NCI-H526 (cell line): ENCODE measurements at regions not wholly inside any gene's neighbourhood (a gene's known extent, or its start where the extent isn't known, plus 50 kb on each side); places are given as distances from the start of the nearest gene placed in this dataset.
"Not testable (repeated sequence)": the region's sequence is repeated elsewhere in the genome, so short reads cannot be mapped to it uniquely, and the experiment has no call there.

ENCODE experiments used
- DNase-seq, 2 experiments: peaks; one replicate each; lab custom pipeline; 2025; lab: John Stamatoyannopoulos, UW

DNA sequence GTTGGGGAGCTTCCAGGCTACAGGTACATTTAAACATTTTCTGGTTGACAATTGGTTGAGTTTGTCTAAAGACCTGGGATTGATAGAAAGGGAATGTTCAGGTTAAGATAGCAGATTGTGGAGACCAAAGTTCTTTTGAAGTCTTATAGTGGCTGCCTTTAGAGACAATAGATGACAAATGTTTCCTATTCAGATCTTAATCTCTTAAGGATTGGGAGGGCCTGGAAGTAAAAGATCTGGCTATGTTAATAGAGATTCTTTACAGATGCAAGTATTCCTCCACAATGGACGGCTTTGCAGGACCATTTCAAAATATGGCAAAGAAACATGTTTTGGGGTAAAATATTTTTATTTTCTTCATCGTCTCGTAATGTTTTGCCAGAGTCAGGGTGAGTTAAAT, 128.7 kb upstream of the TSC22D1 start:
- DNase-seq = not testable (repeated sequence)

DNA sequence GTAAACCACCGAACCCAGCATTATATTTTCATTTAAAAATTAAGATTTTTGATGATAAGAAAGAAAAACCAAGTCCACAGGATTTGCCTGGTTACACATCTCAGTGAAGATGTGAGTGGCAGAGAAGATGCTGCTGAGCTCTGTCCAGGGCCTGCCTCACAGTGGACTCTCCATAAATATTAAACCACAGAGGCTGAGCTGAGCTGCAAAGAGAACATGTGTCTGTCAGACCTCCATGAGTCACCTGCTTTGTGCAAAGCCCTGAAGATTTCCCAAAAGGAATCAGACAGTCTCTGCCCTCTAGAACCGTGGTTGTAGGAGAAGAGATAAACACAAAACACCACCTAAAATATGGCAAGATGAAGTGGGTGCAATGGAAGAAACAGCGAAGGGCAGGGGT, 127.2 kb upstream of the TSC22D1 start:
- DNase-seq = no peak

- DNase-seq = no peak
Observed at GRCh38 chr13:44698066-44698465, 121.9 kb upstream of the TSC22D1 start.

GRCh38 chr13:44697058-44697457, 120.9 kb upstream of the TSC22D1 start:
- no peak for DNase-seq

GRCh38 chr13:44695520-44695919, 119.4 kb upstream of the TSC22D1 start:
- DNase-seq = no peak

- DNase-seq = no peak
Observed at GRCh38 chr13:44694842-44695241, 118.7 kb upstream of the TSC22D1 start.

DNA sequence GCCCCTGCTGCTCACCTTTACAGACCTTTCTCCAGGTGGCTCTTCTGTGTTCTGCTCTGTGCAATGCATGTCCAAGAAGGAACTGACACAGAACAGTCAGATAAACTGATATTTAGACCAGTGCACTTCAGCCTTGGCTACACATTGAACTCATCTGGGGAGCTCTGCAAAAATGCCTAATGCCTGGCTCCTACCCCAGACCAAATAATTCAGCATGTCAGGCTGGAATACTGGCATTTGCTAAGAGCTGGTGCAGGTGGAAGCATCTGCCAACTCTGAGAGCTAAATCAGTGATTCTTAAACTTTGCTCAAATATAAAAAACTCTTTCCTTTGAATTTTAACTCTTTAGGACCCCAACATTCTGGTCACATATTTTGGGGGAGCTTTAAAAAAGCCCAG, 118.2 kb upstream of the TSC22D1 start:
- no peak for DNase-seq

DNA sequence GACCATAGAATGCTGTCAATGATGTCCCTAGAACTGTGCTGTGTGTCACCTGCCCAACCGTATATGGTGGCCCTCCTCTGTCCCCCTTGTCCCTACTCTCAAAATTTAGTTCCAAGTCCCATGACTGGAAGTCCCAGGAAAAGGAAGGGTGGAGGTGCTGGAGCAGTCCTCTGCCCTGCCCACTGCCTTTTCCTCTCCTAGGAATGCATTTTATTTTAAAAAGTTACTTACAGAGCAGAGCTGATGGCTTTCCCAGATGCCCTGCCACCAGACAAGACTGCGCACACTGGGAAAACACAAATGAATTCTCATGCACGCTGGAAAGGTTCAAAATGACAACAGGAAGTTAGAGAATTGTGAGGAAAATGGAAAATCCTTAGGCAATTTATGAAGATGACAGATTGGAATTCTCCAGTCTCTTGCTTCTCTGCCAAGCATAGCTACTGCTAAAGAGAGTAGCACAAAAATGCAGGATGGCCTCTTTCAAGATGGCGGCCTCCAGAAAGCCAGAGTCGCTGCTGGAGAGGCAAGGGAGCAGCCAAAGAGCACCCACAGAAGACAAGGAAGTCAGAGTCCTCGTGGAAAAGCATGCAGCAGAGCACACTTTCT, 117.1 kb upstream of the TSC22D1 start:
- no peak for DNase-seq

- DNase-seq = peak; percentile 94 to 98
Observed at GRCh38 chr13:44692173-44692713, 116.1 kb upstream of the TSC22D1 start.

- DNase-seq = no peak
Observed at GRCh38 chr13:44690376-44690775, 114.2 kb upstream of the TSC22D1 start.

DNA sequence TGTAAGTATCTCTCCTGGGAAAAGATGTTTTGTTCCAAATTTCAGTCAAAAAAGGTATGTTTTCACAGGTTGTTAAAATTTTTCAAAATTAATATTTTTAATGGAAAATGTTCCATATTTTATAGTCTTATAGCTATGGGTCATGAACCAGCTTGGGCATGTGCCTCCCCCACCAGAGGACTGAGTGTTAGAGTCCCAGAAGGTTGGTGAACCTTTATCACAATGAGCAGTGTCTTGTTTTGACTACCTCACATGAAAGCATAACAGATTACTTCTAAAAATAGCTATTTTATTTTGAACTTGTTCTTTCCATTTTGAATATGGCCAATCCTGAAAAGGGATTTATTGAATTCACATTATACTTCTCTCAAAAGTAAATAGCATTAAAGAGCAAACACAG, 112.5 kb upstream of the TSC22D1 start:
- DNase-seq = no peak

DNA sequence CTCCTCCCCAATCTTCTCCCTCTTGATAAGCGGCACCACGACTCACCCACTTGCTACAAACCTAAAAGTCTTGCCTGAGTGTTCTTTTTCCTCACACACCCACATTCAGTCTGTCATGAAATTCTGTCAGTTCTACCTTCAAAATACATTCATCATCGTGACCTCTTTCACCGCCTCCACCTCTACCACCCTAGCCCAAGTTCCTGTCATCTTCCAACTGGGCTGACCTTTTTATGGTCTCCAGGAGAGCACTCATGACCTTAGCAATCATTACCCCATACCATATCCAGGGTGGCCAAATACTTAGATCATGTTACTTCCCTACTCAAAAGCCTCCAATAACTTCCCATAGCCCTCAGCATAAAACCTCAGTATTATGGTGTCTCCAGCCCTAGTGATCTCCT, 110.4 kb upstream of the TSC22D1 start:
- no peak for DNase-seq

DNA sequence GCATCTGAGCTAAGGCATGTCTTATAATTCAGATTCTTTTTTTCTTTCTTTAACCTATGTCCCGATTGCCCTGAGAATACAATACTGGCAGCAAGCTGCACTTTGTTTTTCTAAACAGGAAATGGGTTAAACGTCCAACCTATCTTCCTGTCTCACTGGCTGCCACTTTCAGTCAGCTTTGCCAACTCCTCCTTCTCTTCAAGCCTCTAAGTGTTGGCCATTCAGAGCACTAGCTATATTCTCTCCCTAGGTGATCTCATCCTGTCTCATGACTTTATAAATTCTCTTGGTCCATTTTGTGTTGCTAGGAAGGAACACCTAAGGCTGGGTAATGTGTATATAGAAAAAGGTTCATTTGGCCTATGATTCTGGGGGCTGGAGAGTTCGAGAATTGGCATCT, 109.5 kb upstream of the TSC22D1 start:
- no peak for DNase-seq

GRCh38 chr13:44682416-44682815, 106.3 kb upstream of the TSC22D1 start:
- not testable (repeated sequence) for DNase-seq

DNA sequence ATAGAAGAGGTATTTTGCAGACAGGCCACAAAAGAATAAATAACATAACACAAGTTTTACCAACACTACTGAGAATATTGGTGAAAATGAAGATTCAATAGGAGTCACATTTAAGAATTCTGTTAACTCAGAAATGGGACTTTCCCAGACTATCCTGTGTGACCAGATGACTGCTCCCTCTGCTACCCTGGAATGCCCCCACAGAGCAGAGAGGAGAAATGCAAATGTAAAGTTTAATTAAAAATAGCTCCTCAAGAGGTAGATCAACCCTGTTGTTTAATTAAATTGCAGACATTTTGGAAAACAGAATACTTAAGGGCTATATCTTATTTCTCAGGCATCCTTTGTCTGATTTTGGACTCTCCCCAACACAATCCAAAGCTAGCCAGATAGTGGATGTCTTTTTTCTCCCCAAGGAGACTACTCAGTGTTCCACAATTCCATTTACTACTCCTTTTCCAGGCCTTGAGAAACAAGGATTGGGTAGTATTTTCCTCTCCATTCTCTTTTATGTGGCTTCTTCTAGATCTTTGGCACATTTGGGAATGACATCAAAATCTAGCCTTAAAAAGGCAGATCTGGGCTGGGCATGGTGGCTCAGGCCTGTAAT, 104.7 kb upstream of the TSC22D1 start:
- no peak for DNase-seq

DNA sequence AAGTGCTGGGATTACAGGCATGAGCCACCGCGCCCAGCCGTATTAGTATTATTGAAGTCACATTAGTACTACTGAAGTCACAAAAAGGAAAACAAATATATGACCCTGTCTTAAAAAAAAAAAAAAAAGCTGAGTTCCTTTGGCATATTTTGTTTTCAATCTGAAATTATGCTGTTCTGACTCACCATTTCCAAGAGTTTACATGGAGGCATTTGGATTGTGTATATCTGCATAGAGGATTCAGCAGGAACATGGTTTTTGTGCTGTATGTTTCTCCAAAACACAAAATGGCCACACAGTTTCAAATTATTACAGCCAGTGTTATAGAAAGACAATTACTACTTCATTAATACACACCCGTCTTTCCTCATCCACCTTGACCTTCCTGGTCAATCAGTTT, 103.5 kb upstream of the TSC22D1 start:
- no peak for DNase-seq

DNA sequence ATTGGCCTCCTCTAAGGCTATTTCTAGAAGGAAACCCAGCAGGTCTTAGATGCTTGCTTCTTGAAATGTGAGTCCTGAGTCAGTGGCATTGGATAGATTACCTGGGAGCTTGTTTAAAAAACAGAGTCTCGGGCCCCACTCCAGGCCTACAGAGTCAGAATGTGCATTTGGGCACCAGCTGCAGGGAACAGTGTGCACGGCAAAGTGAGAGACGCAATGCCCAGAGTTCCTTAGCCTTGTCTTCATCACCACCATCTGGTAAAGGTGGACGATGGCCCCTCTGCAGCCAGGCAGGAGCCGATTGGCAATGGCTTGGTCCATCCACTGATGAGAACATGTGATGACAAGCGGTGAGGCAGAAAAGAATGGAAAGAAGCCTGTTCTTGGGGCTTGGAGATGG, 102.1 kb upstream of the TSC22D1 start:
- no peak for DNase-seq

GRCh38 chr13:44676534-44676933, 100.4 kb upstream of the TSC22D1 start:
- DNase-seq = no peak

DNA sequence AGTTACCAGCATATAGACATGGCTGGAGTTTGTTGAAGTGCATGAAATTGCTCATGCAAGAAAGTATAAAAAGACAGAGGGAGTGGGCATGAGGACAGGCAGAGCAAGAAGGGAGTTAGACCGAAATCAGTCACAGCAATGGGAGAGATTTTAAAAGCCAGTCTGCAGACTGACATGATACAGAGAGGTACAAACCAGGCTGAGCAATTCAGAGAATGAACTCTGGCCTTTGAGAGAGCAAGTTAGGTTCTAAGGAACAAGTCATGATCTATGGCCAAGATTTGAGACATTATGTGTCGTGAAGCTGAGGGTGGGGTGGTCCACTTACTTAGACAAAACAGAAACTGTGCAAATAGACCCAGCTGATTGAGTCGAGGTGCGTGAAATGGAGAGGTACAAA, 93.4 kb upstream of the TSC22D1 start:
- DNase-seq = no peak

- DNase-seq = no peak
Observed at GRCh38 chr13:44668688-44669087, 92.6 kb upstream of the TSC22D1 start.

DNA sequence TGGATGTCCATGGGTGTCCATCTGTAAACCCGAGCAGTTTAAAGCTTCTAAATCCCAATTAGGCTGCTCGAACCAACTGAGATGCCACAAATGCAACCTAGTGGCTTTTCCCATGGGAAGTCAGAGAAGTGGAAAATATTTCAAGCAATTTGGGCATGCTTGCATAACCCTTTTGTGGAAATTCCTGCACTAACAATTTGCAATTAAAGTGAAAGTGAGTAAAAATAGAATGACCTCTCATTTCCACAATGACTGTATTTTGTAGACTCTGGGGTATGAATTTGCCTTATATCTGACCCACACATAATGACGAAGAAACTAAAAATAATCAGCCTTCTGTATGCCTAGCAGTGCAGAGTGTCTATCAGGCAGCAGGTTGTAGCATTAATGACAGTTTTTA, 91.8 kb upstream of the TSC22D1 start:
- no peak for DNase-seq

- not testable (repeated sequence) for DNase-seq
Observed at GRCh38 chr13:44666538-44666937, 90.4 kb upstream of the TSC22D1 start.

- no peak for DNase-seq
Observed at GRCh38 chr13:44664308-44664707, 88.2 kb upstream of the TSC22D1 start.

- no peak for DNase-seq
Observed at GRCh38 chr13:44662515-44662914, 86.4 kb upstream of the TSC22D1 start.
